HG03378 (cell line): ENCODE measurements at regions not wholly inside any gene's neighbourhood (a gene's known extent, or its start where the extent isn't known, plus 50 kb on each side); places are given as distances from the start of the nearest gene placed in this dataset.

Experiments
- ATAC-seq: cut with Tn5 transposase; IDR thresholded peaks from one replicate; pipeline ENCODE4 v1.9.1; 2021; ENCODE audit warnings: mild to moderate bottlenecking, moderate library complexity; ENCODE audit not compliant: unreplicated experiment

DNA sequence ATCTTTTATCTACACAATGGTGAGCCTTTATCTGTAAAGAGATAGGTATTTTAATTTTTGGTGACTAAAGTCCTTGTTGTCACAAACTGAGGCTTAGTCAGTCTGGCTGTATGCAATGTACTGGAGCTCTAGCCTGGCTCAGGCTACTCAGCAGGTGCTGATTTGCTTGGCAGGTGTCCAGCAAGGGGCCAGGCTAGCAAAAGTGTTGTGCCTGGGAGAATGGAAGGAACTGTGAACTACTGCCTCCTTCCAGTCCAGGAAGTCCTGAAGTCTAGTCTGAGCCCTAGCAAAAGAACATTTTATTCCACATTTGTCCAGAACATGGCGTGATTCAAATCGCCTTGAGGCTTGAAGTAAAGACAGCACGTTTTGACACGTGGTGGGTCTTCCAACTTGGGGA lies 260.5 kb downstream of the CCDC85A start:
- no peak for ATAC-seq

DNA sequence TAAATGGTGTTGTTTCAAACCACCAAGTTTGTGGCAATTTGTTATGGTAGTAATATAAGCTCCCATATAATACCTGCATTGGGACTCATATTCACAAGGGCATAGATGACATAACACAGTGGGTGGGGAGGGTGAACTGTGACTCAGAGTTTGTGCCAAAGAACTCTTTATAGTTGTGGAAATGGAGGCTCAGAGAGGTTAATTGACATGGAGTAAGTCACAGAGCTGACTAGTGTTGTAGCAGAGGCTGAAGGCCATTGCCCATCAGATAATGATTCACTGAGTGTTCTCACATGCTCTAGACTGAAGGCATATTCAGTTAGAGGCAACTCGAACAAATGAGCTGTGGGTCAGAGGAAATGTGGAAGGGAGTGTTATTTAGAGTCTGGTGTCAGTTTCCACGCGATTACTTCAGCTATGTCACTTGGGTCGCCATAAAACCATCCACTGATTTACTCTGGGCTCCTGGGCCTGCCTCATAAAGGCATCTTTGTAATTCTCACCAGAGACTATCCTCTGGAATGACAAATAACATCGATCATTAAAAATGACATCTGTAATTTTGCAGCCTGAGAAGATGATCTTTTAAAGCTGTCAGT lies 264.7 kb downstream of the CCDC85A start:
- ATAC-seq: no peak

DNA sequence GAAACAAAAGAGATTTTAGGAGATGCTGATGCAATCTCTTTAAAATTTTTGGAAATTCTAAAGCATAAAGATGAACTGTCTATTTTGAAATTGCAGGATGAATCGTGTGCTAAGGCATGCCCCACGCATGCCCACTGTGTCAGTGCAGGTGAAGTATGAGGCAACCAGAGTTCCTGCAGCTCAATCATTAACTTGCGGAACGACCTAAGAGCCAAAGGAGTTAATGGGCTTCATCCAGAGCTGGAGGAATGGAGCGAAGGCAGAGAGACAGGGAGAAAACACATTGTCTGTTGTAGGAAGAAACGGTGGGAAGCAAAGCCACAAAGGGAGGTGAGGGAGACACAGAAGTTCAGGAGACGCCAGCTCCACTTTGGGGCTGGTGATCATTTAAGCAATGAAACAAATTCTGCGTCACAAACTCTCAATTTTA lies 265.2 kb downstream of the CCDC85A start:
- ATAC-seq: no peak

DNA sequence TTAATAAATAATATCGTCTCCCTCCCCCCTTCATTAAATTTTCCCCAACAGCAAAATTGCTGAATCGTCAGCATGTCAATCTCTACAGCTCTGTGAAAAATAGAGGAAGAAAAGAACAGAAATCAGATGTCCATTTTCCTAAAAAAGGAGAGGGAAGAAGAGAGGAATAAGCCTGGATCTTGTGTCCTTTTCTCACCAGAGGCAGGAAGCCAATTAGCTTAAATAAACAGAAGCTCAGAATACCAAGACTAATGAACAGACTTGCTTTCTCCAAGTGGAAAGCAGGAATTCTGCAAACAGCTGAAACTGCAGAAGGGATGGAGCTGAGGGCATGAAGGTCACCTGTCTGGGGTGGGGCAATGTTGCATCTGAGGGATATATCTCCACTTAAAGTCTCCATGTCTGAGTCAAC lies 265.7 kb downstream of the CCDC85A start:
- no peak for ATAC-seq

DNA sequence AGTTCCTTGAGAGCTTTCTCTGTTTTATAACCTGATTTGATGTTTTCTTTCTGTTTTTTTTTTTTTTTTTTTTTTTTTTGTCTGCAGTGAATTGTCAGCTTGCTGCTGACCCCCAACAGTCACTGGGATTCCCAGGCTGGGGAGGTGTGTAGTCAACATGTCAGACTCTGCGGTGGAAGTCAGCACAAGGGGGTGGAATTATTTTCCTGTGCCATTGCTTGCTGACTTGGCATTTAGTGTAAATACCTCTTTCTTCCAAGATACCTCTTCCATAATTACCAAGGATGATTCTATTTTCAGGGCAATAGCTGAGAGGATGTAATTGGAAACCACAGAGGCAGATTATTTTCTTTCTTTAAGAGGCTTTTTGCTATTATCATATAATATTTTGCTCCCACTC lies 266.3 kb downstream of the CCDC85A start:
- ATAC-seq: no peak

DNA sequence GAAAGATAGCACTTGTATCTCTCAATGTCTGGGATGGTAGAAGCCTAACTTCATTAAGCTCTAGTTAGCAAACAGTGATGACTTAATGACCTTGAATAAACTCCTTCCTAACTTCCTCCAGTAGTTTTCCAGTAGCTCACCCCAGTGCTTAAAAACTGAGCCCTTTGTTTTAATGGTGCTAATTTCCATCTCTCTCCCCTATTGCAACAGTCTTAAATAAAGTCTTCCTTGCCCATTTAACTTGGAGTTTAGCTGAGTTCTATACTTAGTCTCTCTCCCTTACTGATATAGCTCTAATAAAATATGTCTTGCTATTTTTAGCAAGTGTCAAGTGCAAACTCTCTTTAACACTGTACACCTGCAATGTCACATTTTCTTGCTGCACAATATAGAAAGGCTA lies 267.0 kb downstream of the CCDC85A start:
- no peak for ATAC-seq

DNA sequence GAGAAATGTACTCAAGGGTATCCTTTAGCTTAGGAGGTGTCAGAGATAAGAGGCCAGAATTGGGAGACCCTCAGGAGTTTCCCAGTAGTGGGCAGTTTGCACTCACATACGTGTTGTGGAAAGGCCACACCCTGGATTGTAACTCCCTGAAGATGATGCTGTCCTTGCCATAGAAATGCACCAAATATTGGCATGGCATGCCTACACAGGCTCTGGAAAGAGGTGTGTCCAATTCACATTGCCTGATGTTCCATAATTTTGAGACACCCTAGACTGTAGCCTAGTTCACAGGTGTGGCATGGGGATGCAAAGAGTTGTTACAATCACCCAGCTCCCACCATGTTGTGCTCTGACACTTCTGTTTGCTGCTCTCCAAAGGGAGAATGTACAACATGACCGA lies 271.9 kb downstream of the CCDC85A start:
- ATAC-seq: no peak

DNA sequence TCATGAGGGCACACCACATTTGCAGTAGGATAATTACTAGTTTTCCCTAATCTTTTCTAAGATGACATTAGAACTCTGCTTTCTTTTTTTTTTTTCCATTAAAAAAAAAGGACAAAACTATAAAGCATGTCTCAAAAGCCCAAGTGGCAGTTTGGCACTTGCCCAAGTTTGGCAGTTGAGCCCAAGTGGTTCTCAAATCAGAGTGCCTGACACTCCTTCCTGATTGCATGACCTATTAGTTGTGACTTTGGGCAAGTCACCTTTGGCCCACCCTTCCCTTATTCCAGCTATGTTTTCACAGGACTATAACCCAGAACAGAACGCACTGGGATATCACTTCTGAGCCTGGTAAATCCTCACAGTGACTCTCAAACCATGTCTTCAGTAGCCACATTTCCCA lies 273.0 kb downstream of the CCDC85A start:
- ATAC-seq: no peak

DNA sequence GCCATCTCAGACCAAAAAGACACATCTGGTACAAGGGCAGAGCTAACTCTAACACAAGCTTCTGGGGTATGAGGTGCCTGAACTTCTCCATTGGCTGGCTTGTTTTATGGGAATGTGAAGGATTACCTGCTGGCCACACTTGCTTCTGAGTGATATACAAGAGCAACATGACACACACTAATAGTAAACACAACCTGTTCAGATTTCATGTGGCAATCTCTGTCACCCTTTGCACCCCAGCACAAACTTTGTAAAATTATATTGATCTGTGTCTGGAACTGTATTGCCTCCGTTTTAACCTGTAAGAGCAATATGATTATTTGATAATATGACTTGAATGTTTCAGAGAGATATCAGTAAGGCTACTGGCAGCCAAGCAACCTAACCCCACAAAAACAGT lies 276.7 kb downstream of the CCDC85A start:
- no peak for ATAC-seq

DNA sequence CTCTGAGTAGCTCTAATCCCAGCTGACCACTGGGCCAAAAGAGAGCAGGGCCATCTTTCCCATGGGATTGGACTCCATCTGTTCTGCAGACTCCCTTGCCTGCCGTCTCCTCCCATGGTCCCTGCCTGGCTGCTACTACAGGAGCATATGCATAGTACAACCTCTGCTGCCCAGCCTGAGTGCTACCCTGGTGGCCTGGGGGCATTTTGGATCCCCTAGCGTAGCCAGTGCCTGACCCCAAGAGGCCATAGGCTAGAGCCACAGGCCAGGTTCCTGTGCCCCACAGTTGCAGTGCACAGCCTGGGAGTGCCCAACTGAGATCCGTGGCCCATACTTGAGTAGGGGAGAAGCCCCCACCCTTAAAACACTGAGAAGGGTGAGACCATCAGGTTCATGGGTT lies 280.3 kb downstream of the CCDC85A start:
- ATAC-seq: no peak

DNA sequence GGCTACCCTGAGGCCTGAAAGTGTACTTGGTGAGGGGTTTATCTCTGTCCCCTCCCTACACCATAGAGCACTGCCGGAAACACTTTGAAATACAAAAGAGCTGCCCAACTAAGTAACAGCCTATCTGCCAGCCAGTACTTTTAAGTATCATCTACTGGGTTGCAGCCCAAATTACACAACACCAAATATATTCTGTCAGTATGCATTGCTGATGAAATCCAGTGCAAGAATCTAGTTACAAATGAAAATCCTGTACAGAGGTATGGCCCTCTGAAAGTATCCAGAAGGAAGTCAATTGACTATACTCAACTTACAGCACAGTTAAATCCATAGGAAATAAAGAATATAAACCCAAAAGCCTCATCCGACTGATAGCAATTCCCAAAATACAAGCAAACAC lies 280.8 kb downstream of the CCDC85A start:
- ATAC-seq: no peak

DNA sequence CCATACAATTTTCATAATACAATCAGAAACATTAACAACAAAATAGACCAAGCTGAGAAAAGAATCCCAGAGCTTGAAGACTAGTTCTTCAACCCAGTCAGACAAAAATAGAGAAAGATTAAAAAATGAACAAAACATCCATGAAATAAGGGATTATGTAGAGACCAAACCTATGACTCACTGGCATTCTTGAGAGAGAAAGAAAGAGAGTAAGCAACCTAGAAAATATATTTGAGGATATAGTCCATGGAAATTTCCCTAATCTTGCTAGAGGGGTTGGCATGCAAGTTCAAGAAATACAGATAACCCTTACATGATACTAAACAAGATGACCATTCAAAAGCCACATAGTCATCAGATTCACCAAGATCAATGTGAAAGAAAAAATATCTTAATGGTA lies 281.7 kb downstream of the CCDC85A start:
- no peak for ATAC-seq

DNA sequence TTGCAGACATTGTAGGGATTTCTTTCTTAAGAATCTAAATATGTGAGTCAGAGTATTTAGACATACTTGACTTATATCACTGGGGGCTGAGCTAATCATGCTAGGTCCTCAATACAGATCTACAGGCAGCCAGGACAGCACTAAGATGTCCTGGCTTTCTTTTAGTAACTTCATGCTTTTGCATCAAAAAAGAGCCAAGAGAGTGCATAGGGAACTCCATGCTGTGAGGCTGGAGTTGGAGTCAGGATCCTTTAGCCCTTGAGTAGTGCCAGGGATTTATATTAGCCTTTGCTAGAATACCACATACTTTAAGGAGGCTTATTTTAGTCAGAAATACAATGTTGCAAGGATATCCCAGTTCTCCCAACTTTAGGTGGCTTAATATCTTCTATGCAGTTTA lies 289.7 kb downstream of the CCDC85A start:
- ATAC-seq: no peak

DNA sequence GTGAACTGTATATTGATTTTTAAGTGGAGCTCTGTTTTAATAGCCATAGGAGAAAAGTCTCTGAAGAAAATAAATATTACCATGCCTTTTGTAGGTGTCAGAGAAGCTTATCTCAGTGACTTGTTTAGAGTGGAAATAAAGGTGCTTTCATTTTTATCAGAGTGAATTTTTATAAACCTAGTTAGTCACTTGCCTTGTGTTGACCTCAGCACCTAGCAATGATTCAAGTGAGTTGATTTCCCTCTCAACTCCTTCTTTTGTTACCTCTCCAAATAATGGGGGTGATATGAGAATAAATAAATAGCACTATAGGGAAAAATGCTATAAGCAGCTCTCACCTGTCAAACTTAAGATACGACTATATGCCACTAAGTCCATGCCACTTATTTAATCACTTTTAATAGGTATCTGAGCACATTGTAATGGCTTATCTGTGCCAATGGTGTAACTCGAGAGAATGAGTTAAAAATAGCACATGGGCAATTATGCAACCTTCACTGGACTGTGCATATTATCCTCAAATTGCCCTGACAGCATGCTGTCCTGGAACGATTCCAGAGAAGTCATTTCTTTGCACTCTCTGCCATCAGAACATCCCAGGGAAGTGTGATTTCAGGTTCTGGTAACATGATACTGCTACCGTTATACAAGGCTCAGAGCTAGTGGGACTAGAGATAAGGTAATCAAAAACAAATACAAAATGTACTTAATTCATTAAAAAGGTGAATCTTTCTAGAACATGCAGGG lies 290.8 kb downstream of the CCDC85A start:
- ATAC-seq: no peak

DNA sequence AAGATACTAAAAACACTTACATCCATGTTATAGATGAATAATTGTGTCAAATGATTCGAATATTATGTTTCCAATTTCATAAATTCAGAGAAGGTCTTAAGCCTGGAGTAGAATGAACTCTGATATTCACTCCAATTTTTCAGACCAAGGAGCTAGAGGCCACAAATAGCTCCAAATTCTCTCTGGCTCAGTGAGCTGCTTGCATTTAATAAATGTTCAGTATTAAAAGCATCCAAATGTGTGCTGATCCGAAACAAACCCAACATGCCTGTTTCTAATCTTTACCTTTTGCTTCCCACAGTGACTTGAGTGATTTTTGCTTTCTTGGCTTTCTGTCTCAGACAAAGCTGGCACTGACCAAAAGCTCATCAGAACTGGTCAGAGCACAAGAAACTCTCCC lies 291.4 kb downstream of the CCDC85A start:
- no peak for ATAC-seq

DNA sequence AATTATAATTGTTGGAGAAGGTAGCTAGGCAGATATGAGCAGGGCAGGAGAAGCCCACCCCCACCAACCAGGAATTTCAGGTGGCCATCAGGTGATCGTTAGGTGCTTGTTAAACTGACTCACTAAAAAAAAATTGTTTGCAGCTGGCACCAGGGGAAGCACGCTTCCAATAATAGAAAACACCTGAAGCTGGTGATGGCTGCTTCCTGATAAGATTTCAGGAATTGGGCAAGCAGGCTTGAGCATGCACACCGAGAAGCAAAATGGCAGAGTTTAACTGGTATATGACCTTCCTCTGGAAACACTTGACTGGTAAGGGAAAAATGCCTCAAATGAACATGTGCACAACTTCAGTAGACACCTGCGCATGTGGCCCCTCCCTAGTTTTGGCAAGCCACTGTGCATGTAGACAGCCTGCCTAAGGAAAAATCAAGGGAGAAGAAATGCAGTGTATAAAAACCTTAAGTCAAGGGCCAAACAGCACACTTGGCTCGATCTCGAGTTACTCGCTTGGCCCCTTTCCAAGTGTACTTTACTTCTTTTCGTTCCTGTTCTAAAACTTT lies 292.8 kb downstream of the CCDC85A start:
- ATAC-seq: no peak

DNA sequence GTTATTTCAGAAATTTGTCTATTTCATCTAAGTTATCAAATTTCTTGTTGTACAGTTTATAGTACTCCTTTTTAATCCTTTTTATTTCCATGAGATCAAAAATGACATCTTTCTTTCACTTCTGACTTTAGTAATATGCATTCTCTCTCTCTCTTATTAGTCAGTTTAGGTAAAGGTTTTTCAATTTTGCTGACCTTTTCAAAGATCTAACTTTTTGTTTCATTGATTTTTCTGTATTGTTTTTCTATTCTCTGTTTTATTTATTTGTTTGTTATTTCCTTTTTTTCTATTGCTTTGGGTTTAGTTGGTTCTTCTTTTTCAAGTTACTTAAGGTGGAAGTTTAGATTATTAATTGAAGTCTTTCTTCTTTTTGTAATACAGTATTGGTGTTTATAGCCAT lies 294.2 kb downstream of the CCDC85A start:
- no peak for ATAC-seq

DNA sequence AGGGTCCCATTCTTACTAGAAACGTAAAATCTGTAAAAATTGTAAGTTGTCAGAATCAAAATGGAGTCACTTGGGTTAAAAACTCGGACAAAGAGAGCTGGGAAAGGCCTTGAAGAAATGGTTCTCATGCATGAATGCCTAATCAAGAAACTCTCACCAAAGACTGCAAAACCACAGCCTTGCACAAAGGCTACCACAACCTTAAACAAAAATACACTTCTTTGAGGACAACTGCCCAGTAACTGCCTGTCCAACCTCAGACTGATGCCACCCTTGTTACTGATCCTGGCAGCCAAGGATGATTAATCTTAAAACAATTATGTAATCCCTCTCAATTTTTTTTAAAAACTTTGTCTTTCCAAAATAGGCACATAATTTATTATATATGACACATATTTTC lies 299.3 kb downstream of the CCDC85A start:
- no peak for ATAC-seq

DNA sequence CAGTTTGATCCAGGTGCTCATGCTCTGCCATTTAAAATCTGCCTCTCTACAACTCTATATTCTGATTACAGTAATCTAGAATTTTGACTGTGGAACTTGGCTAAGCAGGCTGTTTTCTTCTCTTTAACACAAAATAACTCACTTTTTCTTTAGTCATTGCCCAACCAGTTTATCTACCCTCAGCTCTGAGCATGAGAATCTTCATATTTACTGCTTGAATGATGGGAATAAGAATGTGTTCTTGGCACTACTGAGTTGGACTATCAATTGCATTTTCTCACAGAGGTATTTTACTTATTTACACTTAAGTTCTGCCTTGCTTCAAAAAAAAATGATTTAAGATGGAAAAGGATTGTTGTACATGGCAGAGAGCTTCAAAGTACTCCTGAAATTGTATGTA lies 301.1 kb downstream of the CCDC85A start:
- no peak for ATAC-seq

DNA sequence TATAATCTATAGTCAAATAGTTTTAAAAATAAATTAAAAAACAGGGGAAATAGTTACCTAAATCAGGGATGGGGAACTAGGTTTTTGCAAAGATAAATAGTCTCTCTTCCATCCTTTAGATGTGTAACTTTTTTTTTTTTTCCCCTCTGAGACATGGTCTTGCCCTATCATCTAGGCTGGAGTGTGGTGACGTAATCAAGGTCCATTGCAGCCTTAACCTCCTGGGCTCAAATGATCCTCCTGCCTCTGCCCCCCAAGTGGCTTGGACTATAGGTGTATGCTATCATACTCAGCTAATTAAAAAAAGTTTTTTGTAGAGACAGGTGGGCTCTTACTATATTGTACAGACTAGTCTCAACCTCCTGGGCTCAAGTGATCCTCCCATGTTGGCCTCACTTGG lies 316.5 kb downstream of the CCDC85A start:
- ATAC-seq: no peak

DNA sequence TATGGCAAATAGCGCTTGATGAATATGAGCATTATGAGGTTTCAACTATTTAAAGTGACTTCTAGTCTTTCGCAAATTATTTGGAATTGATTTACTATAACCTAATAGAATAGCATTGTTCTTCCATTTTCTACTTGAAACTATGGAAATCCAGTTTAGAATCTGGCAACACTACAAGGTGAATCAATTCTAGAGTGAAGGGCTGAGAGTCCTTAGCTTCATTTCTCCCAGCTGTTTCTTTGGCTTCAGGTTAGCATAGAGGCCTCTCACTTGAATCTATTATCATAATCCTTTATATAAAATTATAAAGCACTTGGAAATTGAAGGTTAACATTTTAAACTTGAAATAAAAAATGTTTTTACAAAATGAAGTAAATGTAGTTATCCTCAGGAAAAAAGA lies 318.8 kb downstream of the CCDC85A start:
- ATAC-seq: no peak

DNA sequence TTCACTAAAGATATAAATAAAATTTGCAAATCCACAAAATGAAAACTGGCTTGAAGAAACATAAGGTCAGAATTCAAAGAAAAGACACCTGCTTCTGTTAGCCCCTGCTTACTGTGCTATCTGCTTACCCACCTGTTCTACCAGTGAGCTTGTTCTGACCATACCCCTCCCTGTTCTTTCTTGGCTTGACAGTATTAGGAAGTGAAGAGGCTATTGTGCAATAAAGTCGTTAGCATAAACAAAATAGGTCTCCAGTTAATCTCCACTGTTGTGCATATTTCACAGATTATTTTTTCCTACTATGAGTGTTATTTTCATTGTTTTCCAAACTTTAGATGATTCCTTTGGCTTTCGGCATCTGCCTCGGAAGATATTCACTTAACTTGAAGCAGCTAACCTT lies 322.1 kb downstream of the CCDC85A start:
- ATAC-seq: no peak

DNA sequence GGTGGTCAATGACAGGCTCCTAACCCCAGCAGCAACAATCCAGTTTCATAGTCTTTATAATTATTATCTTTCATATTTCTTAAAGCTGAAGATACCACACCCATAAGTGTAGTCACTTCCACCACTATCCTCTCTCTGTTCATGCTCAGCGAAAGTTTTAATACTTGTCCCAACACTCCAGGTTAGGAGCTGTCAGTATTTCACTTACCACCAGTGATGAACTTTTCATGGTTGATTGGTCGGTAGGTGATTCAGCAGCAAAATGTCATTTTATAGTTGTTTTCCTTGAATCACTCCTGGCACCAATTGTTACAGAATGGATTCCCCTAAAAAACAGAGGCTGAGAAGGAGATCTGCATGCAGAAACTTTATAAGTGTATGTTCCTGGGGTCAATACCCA lies 324.9 kb downstream of the CCDC85A start:
- ATAC-seq: no peak
